ENCODE measurements at regions not wholly inside any gene's neighbourhood (a gene's known extent, or its start where the extent isn't known, plus 50 kb on each side); places are given as distances from the start of the nearest gene placed in this dataset.

GRCh38 chr20:52830598-52830997 is 141.6 kb upstream of the TSHZ2 start:
- TF ChIP-seq POLR2A (IDR thresholded peaks at IDR 0.05) (no peak), POLR2AphosphoS5 (IDR thresholded peaks at IDR 0.05) (no peak), EP300 (IDR thresholded peaks at IDR 0.05) (no peak)
- TF ChIP-seq, protein P1, sequence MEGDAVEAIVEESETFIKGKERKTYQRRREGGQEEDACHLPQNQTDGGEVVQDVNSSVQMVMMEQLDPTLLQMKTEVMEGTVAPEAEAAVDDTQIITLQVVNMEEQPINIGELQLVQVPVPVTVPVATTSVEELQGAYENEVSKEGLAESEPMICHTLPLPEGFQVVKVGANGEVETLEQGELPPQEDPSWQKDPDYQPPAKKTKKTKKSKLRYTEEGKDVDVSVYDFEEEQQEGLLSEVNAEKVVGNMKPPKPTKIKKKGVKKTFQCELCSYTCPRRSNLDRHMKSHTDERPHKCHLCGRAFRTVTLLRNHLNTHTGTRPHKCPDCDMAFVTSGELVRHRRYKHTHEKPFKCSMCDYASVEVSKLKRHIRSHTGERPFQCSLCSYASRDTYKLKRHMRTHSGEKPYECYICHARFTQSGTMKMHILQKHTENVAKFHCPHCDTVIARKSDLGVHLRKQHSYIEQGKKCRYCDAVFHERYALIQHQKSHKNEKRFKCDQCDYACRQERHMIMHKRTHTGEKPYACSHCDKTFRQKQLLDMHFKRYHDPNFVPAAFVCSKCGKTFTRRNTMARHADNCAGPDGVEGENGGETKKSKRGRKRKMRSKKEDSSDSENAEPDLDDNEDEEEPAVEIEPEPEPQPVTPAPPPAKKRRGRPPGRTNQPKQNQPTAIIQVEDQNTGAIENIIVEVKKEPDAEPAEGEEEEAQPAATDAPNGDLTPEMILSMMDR (IDR thresholded peaks at IDR 0.05) = no peak
